ENCODE measurements at regions not wholly inside any gene's neighbourhood (a gene's known extent, or its start where the extent isn't known, plus 50 kb on each side); places are given as distances from the start of the nearest gene placed in this dataset.

DNA sequence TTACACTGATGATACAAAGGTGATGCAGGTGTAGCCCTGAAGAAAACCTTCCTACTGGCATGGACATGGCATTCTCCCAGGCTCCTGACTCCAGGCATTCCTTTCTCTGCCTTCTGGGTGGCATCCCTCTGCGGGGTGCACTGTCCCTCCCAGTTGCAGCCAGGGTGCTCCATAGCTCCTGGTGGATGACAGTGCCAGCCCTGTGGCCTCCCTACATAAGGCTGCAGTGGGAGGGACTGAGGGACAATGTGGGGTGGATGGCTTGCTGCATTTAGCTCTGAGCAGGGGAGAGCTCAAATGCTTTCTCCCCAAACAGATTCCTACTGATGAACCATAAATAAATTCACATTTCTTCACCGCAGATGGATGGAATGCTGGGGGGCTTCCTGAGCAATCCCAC, 97.0 kb upstream of the GJB5 start:
- 88% methylated on average over 1 of the region's 2 CpGs for WGBS (ENCODE audit: insufficient coverage)
- no peak overlapping the region for H2AFZ ChIP-seq (ENCODE audit: insufficient read depth, low read depth, low read length, poor library complexity, severe bottlenecking)
- no peak overlapping the region for H3K4me3 Mint-ChIP-seq

GRCh38 chr1:34663031-34663430, 91.8 kb upstream of the GJB5 start:
- Histone ChIP-seq H3K9me3 (ENCODE audit: control extremely low read depth in 1 of 3, control insufficient read depth in 2 of 3, insufficient read depth in 1 of 3, low read length in 2 of 3) (no peaks in the 10 kb centered on the region), H2AFZ (ENCODE audit: insufficient read depth, low read depth, low read length, poor library complexity, severe bottlenecking) (no peak overlapping the region), H3K27me3 (replicated peaks in 1 of 4; ENCODE audit: control extremely low read depth in 1 of 4, control insufficient read depth in 3 of 4, insufficient read depth in 4 of 4, low read length in 3 of 4) (no peaks in the 10 kb centered on the region), H4K20me1 (ENCODE audit: control insufficient read depth, insufficient read depth, low read length, poor library complexity, severe bottlenecking) (no peaks in the 10 kb centered on the region), H3K27ac (ENCODE audit: low read length in 2 of 2) (no peak overlapping the region), H3K79me2 (ENCODE audit: control insufficient read depth, insufficient read depth, low read length) (no peaks in the 10 kb centered on the region), H3K36me3 (replicated peaks in 1 of 2; ENCODE audit: control extremely low read depth in 1 of 2, control insufficient read depth in 1 of 2, extremely low read depth in 1 of 2, insufficient read depth in 2 of 2, low read length in 1 of 2) (no peaks in the 10 kb centered on the region), H3K4me2 (replicated peaks; ENCODE audit: low read depth, low read length, poor library complexity, severe bottlenecking) (no peak overlapping the region), H3K4me1 (ENCODE audit: control insufficient read depth in 2 of 2, insufficient read depth in 2 of 2, low read length in 2 of 2) (no peaks in the 10 kb centered on the region), H3K4me3 (ENCODE audit: control extremely low read depth in 1 of 5, extremely low read depth in 1 of 5, insufficient read depth in 1 of 5, low read depth in 2 of 5, low read length in 4 of 5) (no peak overlapping the region), H3K9ac (ENCODE audit: low read length) (no peak overlapping the region)
- Mint-ChIP-seq H3K4me3 (no peak overlapping the region), H3K9me3 (ENCODE audit: insufficient read depth) (peaks cover 4% of the 10 kb centered on the region), H3K27me3 (peaks cover 15% of the 10 kb centered on the region), H3K4me1 (no peaks in the 10 kb centered on the region), H3K27ac (no peak overlapping the region)
- DNase-seq (no peak), ATAC-seq (ENCODE audit: low read depth) (no peak)
- ChIA-PET CTCF (no interaction called here), POLR2A (no interaction called here)
- intact Hi-C loops (cut with micrococcal nuclease): no loop called here
- TF ChIP-seq CTCF (IDR thresholded peaks at IDR 0.05) (no peak), EZH2 (IDR thresholded peaks at IDR 0.05; ENCODE audit: borderline replicate concordance, insufficient read depth, low read depth, low read length, poor library complexity, severe bottlenecking) (no peak)

More for the DNA sequence above, 97.0 kb upstream of the GJB5 start:
- Histone ChIP-seq H3K9me3 (ENCODE audit: control extremely low read depth in 1 of 3, control insufficient read depth in 2 of 3, insufficient read depth in 1 of 3, low read length in 2 of 3) (no peaks in the 10 kb centered on the region), H3K36me3 (replicated peaks in 1 of 2; ENCODE audit: control extremely low read depth in 1 of 2, control insufficient read depth in 1 of 2, extremely low read depth in 1 of 2, insufficient read depth in 2 of 2, low read length in 1 of 2) (no peaks in the 10 kb centered on the region), H3K79me2 (ENCODE audit: control insufficient read depth, insufficient read depth, low read length) (no peaks in the 10 kb centered on the region), H3K27ac (ENCODE audit: low read length in 2 of 2) (no peak overlapping the region), H3K9ac (ENCODE audit: low read length) (no peak overlapping the region), H3K27me3 (replicated peaks in 1 of 4; ENCODE audit: control extremely low read depth in 1 of 4, control insufficient read depth in 3 of 4, insufficient read depth in 4 of 4, low read length in 3 of 4) (peaks cover 0 to 4% (median 0%) of the 10 kb centered on the region in 4 experiments), H3K4me2 (replicated peaks; ENCODE audit: low read depth, low read length, poor library complexity, severe bottlenecking) (no peak overlapping the region), H3K4me1 (ENCODE audit: control insufficient read depth in 2 of 2, insufficient read depth in 2 of 2, low read length in 2 of 2) (no peaks in the 10 kb centered on the region), H4K20me1 (ENCODE audit: control insufficient read depth, insufficient read depth, low read length, poor library complexity, severe bottlenecking) (no peaks in the 10 kb centered on the region), H3K4me3 (ENCODE audit: control extremely low read depth in 1 of 5, extremely low read depth in 1 of 5, insufficient read depth in 1 of 5, low read depth in 2 of 5, low read length in 4 of 5) (no peak overlapping the region)
- CTCF ChIA-PET: no interaction called here
- DNase-seq: no peak
- H3K27ac Mint-ChIP-seq: no peak overlapping the region
- no peaks in the 10 kb centered on the region for H3K9me3 Mint-ChIP-seq (ENCODE audit: insufficient read depth)
- no peak for TF ChIP-seq EZH2 (IDR thresholded peaks at IDR 0.05; ENCODE audit: borderline replicate concordance, insufficient read depth, low read depth, low read length, poor library complexity, severe bottlenecking)
- ATAC-seq (ENCODE audit: low read depth): no peak
- POLR2A ChIA-PET: no interaction called here
- H3K27me3 Mint-ChIP-seq: peaks cover 18% of the 10 kb centered on the region
- no peaks in the 10 kb centered on the region for H3K4me1 Mint-ChIP-seq
- intact Hi-C loops (cut with micrococcal nuclease): no loop called here

Data from B cell (primary cell).